GM21786 (cell line): ENCODE measurements at regions not wholly inside any gene's neighbourhood (a gene's known extent, or its start where the extent isn't known, plus 50 kb on each side); places are given as distances from the start of the nearest gene placed in this dataset.

Source experiments
- ATAC-seq: cut with Tn5 transposase; IDR thresholded peaks from one replicate; pipeline ENCODE4 v1.9.1; 2021; ENCODE audit not compliant: unreplicated experiment

DNA sequence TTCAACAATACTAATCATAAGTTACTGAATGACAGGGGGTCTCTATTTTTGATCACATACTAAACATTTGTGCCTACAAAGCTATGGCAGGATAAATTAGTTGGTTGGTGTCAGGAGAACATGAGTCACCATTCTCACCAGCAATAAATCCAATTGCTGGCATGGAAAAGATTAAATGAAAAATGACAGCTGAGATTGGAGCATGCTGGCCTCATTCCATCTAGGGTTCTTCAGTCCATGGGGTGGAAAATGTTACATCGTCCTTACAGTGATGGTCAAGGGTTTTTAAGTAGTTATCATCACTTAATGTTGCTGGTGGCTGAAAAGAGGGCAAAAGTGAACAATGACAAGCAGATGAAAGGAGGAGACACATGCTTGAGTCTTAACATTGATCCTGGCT is 180.1 kb upstream of the BCL6 start:
- no peak for ATAC-seq

DNA sequence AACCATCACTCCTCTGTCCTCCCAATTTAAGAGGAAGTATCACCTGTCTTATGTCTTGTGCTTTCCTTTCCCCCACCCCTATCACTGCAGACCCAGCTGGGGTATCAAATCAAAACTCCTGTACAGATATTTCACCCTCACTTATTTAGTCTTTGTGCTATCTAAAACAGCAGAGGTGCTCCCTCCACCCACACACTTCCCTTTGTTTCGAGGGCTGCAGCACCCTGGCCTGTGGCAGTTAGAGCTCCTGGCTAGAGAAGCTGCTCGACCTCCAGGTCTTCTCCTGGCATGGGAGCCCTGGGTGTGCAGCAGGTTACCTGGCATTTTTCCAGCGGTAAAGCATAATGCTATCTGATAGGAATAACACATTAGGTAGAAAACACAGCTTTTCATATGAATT is 181.4 kb upstream of the BCL6 start:
- no peak for ATAC-seq

DNA sequence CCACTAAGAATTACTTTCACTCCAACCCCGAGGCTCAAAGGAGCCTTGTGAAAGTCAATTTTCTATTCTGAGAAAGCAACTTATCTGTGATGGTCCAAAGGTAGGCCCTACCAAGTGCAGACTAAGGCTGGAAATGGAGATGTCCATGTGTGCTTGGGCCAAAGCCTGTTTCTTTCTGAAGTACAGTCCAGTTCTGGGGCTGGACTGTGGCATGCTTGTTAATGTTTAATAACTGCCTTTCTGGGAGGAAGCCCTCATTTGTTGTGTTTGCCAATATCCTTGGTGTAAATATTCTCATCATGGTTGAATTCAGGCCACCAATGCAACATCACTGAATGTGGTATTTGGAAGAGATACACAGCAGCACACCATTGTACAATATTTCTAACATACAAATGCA is 182.3 kb upstream of the BCL6 start:
- ATAC-seq, result no peak

DNA sequence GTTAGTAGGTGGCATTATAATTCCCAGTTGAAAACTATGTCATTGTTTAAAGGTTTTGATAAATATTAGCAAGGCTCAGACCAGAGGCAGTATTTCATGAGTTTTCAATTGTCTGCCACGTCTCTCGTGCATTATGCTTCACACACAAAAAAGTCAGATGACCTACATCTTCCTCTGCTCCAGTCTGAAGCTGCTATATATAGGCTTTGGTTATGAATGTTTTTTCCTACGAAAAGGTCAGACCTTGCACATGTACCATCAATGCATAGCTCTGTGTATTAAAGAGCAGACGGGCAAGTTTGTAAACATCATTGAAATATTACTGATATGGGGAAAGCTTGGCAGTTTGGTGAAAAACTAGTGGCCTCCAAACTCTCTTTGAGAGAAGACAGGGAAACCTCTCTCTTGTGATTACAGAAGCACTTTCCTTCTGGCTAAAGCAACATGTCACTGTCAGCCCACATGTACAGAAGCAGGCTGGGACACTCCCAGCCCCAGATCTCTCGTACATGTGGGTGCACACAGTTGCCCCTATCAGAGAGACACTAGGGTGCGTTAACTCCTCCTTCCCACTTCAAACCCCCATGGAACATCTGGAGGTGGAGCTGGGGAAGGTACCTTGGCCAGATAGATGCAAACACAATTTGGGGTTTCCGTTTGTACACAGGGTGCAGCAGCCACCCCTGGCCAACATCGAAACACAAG is 184.0 kb upstream of the BCL6 start:
- no peak for ATAC-seq

DNA sequence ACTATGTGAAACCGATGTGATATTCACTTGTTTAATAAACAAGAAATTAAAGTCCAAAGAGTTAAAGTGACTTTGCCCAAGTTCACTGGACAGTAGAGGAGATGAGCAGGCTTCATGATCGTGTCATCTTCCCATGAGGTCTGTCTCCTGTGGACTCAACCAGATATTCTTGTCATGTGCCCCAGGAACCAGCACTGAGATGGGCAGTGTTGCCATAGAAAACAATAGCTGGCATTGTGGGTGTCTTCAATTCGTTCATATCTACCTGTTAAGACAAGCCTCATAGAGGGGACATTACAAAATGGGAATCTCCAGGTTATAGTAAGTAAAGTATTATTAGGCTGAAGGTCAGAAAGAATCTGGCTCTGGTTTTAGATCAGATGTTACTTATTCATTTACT is 184.8 kb upstream of the BCL6 start:
- no peak for ATAC-seq

DNA sequence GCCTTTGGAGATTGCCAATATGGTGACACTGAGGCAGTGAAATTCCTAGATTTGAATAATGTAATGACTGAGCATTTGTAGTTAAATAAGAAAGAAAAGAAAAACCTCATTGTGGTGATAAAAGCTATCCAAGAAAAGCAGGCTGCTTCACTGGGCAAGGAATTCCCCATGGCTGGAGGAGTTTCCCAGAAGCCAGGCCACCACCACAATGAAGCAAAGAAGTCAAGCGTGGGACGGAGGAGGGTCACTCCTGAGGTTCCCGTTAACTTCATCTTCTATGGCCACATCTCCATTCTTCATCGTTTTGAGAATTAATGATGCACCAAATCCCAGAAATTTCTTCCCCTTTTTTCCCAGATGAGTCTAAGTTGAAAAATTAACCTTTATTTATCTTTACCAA is 185.8 kb upstream of the BCL6 start:
- ATAC-seq, result no peak

DNA sequence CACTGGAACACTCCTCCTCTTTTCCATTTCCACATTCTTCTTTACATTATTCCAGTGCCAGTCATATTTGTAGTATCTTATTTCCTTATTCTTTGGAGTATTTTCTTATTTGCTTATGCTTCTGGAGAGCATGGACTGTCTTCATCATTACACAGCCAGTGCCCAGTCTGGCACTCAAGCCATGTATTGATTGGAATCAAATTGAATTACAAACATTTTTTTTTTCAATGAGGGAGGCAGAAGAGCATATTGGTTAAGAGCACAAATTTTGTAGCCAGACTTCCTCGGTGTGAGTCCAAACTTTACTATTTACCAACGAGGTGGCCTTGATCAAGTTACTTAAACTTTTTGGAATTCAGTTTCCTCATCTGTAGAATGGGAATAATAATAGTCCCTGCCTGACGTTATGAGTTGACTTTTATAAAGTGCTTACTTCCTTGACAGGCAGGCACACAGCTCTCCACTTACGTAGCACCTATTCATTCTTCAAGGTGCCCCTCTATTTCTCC is 186.6 kb upstream of the BCL6 start:
- no peak for ATAC-seq

DNA sequence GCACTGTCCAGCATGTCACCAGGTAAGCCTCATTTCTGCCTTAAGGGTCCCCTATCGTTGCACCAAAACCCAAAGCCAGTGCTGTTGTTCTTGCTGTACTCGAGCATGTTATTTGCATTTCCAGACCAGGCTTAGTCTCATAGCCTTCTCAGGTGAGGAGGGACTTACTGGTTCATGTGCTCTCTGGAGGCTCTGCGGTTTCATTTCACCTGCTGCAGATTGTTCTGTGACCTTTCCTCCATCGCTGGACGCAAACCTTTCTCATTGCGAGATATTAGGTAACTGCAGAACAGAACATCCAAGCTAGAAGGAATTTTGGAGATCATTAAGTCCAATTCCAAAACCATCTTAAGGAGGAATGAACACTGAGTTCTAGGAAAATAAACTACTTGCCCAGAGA is 187.3 kb upstream of the BCL6 start:
- ATAC-seq, result no peak

DNA sequence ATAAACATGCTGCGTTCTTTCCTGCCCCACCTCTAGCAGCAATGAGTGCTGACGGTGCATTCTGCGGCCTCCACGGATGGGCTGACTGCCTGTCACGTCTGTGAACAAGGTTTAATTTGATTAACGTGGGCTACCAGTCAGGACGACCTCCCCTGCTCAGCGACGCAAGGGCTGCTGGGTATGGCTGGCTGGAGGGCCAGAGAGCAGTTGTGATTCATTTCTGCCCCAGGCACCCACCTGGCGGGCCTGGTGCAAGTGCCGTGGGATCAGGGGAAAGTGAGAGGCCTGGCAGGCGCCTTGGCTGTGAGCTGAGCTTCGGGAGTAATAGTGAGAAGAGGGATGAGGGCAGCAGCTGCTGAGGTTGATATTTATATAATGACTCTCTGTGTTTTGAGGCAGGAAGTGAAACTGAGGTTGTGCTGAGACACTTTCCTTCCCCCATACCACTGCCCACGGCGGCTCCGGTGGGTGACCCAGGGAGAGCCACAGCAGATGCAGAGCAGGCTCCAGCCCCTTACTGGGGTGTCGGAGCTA is 190.4 kb upstream of the BCL6 start:
- peak; percentile 98 for ATAC-seq

DNA sequence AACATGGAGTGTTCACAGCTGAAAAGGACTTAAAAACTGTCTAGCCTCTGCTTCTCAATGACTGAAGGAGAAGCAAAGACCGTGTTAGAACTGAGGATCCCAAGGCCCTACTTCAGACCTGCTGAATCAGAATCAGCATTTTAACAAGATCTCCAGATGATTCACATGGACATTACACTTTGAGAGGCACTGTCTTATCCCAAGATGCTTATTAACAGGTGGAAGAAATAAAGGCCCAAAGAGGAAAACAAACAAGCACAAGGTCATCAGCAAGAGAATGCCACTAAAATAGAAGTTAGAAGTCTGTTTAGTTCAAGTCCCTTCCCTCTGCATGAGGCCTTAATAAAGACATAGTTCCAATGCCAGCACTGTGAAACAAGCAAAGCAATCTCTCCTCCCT is 191.4 kb upstream of the BCL6 start:
- ATAC-seq, result no peak

DNA sequence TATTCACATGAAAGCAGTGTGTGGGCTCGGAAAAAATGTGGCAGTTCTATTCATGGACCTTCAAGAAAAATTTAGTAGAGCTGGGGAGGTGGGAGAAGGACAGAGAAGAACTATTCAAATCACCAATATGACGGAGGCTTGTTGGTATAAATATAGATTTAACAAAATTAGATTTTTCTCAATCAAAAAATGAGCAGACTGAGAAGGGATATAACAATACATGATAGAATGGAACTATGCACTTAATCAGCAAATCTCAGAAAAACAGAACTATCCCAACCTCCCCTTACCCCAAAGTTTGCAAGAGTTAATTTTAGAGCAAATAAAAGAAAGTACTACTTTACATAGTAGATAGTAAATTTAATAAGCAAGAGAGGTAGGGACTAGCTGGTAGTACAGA is 194.6 kb upstream of the BCL6 start:
- ATAC-seq, result no peak

DNA sequence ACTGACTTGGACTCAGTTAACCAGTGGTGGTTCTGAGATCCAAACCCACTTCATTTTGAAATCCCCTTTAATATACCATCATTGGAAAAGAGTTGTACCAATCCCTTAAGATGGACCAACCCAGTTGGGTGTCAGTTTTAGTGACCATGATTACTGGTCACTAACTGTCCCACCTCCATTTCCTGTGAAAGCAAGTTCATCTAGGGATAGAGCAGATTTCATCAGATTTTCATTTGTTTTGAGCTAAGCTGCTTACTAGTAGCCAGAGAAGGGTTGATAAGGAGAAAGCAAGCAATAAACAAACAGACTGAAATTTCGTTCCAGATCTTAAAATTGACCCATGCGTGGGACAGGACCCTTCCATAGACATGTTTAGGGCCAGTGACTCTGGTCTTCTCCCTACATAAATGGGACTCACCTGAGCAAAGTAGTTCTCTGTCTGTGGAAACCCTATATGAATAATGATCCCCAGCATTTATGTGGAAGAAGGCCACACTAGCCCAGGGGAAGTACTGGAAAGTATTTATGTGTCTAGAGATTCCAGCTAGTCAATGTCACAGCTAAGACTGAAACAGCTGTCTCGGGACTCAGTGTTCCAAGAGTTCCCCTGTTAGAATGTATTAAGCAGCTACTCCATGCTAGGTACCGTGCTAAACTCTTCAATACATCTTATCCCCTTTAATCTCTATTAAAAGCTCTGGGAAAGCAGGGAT is 196.0 kb upstream of the BCL6 start:
- ATAC-seq, result no peak

DNA sequence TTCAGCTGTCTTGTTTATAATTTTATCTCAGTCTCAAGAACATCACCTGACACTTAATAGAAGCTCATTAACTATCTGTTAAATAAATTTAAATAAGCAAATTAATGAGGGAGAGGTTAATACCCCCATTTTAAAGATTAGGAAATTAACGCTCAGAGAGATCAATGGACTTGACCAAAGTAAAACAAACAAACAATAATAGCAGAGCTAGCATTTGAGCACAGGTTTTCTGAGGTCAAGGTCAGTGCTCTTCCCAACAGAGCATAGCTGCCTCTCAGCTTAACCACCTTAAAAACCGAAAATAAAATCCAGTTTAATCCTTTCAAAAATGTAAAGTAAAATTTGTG is 196.6 kb upstream of the BCL6 start:
- no peak for ATAC-seq

DNA sequence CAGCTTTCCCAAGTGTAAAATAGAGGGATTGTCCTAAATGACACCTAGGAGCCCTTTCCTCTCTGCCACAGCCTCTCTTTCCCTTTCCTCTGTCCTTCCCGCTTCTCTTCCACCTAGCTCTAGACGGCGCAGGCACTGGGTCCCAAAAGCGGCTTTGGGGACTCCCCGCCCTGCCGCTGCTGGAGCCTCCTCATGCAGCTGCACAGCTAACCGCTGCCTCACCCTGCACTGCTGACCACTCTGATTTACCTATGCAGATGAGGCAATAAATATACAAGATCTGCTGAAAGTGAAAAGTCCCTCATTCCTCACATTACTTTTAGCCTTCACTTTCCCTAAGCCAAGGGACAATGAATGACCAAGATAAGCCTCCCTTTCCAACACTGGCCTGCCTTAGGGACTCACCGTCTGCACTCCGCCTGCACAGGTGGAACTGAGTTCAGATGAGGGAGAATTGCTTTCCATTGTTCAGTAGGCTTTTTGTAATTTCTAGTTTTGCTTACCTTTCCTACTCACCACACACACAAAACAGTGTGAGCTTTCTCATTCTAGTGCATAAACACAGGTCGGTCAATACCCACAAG is 197.5 kb upstream of the BCL6 start:
- no peak for ATAC-seq

DNA sequence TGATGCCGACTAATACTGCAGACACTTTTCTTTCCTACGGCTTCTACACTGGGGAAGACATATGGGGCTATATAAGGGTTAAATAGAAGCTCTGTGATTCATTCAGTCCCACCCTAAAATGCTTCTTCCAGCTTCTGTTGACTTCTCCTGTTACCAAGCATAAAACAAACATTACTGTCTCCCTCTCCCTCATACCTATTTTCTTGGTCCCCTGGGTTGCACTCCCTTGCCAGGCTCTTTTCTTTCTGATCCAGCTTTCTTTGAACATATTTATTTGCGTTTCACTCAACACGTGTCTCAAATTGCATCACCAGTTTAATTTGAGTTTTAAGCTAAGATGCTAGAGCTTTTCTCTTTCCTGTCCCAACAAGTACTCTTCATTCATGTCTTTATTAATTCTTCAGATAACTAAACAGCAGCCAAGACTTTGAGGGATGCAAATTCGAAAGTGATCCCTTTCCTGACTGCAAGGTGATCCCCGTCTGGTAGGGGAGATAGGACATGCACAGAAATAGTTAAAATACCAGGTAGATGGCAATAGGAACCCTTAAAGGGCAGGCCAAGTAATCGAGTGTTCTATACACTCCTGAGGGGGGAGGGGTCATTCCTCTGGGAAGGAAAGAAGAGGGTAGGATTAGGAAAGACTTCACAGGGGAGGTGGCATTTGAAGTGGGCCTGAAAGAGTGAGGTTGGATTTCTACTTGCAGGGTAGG is 198.6 kb upstream of the BCL6 start:
- no peak for ATAC-seq

DNA sequence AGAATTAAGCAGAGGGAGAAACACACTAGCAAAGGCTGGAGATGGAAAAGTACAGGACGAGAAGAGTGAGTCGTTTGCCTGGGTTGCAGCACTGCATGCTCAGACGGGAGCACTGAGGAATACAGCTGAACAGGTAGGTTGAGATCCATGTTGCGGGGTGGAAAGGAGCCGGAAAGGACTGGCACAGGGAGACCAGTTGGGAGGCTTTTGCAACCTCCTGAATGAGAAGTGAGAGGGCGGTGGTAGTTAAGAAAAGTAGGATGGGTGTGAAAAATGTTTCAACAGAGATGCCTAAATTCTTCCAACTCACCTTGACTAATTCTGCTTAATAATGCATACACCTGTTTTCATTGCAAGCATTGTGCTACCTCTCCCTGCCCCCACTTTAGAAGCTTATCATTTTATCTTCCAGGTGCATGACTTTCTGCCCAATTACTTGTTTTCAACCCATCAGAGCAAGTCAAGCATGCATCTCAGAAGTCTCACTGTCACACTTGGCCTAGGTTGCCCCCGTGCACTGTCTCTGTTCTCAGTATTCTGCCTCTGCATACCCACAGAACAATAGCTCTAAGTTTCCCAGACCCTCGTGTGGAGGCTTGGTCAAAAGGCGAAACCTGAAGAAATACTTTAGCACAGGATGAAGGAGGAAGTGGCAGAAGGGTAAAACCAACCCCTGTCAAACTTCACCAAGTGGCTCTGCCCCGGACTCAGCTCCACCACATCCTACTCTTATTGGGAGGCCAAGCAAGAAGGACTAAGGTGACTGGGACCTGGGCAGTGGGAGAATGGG is 199.3 kb upstream of the BCL6 start:
- ATAC-seq, result no peak

DNA sequence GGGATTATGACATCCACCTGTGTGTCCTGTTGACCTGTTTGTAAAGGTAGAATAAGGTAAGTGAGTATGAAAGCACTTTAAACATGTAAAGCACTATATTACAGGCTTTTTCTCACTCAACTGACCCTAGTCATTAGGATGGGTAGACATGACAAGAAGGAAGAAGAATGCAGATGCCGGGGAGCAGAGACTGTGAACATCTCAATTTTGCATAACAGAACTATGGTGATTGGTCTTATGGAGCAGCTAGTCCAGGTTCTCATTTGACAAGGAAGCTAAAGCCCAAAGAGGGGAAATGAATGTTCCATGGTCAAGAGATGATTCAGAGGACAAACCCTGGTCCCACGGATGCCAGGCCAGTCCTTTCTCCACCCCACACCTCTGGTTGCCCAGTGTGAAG is 200.1 kb upstream of the BCL6 start:
- no peak for ATAC-seq

DNA sequence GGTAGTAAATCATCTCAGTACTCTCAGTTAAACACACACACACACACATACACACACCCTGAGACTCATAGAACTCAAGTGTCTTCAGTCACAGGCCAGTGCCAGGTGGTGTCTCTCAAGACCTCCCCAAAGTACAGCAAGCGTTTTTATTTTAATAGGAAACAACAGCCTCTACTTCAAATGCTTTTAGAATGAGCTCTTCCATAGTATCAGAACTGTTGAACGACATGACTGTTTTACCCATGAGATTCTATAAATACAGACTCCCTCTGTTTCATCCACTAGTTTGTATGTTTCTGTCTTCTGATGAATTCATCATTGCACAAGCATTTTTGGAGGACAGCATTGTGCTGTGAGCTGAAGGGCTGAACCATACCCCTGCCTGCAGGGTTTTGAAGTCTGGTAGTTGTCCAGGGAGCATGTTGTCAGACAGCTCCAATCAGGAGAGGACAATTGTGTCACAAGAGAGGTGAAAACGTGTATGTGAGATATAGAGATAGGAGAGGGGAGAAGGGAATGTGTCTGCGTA is 201.0 kb upstream of the BCL6 start:
- ATAC-seq, result no peak

DNA sequence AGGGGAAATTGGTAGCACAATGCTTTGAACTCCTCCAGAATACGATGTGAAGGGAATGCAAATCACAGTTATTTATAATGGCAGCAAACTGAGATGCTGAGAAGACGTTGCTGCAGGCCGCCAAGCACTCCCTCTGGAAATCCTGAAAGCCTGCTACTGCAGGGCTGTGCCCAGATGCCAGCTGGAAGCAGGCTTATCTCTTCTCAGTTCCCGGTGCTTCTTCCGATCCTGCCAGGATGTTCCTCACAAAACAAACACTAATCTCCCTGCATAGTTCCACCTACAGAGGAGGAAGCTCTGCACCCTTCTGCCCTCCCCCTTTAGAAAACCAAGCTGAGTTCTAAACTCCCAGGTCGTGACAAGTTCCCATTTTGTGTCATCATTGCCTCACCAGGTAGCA is 201.7 kb upstream of the BCL6 start:
- ATAC-seq, result no peak

DNA sequence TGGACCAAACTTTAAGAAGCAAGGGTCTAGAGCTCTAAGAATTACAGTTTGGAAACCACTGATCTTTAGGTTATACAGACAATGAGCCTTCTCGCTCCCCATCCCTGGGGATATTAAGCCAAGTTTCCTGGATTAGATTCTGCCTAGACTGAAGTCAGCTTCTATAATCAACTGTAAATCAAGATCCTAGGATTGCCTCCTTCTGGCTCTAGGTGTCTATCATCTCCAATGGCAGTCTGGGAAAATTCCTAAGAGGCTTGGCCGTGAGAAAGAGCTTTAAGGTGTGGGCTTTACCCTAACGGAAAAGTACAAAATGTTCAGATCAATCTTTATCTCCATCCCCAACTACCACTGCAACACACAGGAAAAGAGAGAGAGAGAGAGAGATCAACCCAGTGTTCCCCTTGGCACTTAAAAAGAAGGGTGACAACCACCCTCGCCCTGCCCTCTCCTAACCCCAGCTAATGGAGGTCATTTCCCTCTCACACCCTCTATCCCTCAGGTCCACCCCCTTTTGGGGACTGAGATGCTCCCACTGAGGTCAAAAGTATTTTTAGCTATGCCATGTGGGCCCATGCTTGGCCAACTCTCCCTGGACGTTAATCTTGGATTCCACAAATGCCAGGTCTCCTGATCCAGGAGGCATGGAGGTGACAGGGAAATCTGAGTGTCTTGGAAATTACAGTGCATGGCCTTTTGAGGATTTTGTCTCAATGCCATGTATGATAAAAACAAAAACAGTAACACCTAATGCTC is 202.8 kb upstream of the BCL6 start:
- ATAC-seq, result no peak
